NCI-H2107 treated with DMSO at 0.1 percent for 48 hours (cell line): ENCODE measurements at regions not wholly inside any gene's neighbourhood (a gene's known extent, or its start where the extent isn't known, plus 50 kb on each side); places are given as distances from the start of the nearest gene placed in this dataset.

Experiments
- DNase-seq: peaks from one replicate; lab custom pipeline; 2025; ENCODE audit not compliant: unreplicated experiment; lab: John Stamatoyannopoulos, UW

DNA sequence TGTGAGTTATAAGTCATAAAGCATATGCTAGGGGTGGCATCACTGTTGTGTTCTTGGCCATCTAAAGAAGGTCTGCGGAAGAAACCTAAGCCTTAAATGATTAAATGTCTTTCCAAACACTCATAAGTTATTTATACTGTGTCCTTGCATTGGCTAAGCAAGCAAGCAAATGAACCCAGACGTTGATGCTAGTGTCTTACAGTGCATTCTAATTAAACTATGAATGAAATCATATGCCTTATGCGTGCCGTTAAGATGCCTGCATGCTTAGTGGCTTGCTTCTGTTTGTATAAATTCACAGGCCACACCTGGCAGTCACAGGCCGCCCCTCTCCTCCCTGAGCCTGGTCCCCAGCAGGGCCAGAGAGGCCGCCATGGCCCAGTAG is 49.9 kb downstream of the RIN2 start:
- no peak for DNase-seq

DNA sequence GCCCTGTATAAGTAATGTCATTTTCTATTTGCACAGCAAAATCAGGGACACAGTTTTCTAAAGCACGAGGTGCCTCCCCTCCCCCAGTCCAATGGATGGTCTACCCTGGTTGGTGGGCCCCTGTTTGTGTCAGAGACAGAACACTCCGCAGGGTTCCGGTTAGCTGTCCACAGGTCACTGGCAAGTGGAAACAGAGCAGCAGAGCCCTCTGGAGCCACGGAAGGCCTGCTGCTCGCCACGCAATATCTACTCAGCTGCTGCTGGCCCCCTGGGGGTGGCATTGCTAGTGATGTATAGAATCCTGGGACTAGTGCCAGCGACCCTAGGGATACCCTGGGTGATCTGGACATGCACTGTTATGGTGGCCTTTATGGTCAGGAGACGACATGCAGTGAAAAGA is 50.4 kb downstream of the RIN2 start:
- DNase-seq = no peak

DNA sequence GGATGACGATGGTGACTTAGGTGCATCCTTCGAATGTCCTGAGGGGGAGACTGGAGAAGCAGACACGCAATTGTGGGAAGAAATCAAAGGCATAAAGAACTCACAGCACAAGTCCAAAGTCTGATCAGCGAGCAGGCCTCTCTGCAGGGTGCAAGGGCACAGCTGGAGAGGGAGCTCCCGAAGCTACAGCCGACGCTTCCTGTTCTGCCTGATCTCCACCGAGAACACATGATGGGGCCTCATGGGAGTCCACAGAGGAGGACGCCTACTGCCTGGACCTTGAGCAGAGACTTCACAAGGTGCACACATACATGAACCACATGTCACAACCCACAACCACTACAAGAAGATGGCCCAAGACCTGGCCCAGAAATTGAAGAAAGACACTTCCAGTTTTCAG is 51.4 kb downstream of the RIN2 start:
- DNase-seq = no peak

DNA sequence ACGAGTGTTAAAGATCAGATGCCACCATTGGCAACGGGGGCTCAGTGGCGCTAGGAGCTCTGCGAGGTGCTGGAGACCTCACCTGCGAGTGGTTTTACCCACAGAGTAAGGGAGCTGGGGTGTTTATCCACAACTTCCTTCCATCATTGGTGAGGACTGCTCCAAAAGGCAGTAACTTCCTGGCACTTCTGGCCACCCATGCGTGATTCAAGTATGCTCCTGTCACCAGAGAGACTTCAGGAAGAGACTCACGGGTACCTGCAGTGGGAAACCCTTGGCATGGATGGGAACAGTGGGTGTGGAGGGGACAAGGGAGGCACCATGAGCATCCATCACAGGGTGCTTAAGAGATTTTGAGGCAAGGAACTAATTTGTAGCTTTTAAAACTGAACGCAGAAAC is 53.2 kb downstream of the RIN2 start:
- DNase-seq = no peak

DNA sequence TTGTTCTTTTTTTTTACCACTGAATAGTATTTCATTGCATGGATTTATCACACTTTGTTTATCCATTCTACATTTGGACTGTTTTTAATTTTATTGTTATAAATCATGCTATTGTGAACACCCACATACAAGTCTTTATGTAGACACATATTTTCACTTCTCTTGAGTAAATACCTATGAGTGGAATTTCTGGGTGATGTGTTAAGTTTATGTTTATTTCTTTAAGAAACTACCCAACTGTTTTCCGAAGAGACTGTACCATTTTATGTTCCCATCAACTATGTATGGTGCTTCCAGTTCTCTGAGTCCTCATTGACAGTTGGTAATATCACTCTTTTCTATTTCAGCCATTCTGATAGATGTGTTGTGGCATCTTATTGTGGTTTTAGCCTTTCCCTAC is 54.0 kb downstream of the RIN2 start:
- no peak for DNase-seq

DNA sequence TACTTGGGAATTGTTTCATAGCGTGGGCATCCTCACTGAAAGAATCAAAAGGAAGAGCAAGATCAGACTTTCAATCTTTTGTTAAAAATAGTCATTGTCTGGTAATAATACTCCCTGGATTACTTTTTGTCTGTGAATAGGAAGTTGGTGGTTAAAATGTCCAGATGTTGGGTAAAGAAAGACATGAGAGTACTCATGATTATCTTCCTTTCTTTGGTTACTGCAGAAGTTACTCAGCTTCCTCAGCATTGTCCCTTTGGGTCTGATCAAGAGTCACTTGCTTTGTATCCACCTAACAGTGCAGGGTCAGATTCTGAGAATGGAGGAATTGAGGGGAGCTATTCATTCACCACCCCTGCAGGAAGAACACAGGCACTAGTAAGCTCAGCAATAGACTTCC is 54.6 kb downstream of the RIN2 start:
- no peak for DNase-seq

DNA sequence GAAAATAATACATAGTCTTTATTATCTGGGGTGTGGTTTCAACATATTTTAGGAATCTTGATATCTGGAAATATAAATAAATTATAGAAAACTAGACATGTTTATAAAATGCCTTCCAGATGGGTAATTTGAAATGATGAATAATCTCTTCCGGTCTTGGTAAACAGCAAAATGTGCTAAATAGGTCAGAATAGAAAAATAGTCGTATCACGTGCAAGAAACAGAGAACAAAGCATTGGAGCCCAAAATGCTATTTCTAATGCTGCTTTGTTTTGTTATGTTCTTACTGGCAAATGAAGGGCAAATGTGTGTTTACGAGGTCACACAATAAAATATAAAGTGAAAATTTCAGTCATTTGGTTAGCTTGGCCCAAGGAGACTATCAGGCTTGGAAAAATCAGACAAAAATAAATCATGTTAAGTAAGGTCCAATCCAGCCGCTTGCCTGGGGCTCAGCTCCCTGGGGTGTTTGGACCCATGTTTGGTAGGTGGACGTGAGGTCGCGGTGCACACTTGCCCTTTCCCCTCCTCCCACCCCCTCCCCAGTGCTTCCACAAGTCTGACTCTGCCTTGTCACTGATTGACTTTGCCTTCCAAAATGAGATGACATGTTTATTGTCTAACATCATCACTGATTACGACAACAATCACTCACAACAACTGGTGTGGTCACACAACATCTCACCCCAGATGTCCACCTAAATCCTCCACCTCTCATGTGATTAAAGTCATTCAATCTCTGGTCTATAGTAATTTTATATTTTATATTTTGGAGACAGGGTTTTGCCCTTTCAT is 56.0 kb downstream of the RIN2 start:
- DNase-seq = no peak

DNA sequence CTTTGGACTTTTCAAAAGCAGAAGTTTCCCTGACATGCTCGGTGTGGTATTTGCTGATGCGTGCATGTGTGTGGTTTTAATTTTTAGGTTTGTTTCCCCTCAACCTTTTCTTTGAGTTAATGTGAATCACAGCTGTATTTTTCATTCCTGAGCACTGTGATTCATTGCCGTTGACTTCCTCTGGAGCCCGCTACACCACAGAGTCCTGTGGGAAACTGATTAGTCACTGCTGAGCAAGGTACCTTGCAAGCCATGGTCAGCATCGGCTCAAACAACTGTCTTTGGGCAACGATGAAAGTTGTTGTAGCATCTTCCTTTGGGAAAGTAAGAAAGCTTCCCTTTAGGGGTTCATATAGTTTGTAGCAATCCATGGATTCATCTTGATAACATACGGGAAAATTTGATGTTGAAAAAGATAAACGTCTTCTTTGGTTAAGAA is 57.5 kb downstream of the RIN2 start:
- DNase-seq = no peak

DNA sequence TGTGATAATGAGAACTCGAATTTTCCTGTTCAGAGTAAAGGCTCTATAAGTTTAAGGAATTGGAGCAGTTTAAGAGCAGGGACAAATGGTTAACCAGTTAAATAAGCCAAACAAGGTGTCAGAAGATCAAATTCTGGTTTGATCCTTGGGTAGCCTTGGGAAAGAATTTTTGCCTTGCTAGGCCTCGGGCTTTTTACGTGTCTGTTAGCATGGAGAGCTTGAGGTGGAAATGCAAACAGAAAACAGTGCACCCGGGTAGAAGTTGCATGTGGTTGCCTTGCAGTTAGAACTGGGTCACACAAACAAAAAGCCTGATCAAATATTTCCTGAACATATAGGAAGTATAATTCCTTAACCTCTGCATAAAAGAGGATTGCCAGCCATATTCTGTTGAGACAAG is 58.3 kb downstream of the RIN2 start:
- no peak for DNase-seq

DNA sequence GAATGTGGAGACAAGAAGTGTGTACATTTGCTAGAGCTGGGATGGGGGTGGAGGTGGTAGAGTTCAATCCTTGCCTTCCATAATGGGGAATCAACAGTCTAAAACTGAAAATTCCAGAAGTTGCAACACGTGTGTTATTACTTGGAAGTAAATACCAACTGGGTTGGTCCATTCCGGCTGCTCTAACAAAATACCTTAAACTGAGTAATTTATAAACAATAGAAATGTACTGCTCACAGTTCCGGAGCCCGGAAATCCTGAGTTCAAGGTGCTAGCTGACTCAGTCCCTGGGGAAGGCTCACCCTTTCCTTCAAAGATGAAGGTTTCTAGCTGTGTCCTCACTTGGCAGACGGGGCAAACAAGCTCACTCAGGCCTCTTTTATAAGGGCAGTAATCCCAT is 59.0 kb downstream of the RIN2 start:
- no peak for DNase-seq

DNA sequence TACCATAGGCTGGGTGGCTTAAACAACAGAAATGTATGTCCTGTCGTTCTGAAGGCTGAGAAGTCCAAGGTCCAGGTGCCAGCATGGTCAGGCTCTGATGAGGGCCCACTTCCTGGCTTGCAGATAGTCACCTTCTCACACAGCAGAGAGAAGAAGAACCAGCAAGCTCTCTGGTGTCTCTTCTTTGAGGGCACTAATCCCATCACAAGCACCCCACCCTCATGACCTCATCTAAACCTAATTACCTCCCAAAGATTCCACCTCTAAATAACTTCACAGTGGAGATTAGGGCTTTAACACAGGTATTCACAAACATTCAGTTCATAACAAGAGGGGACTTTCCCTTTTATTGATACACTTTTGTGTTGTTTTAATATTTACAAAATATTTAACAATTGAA is 61.1 kb downstream of the RIN2 start:
- DNase-seq = no peak

DNA sequence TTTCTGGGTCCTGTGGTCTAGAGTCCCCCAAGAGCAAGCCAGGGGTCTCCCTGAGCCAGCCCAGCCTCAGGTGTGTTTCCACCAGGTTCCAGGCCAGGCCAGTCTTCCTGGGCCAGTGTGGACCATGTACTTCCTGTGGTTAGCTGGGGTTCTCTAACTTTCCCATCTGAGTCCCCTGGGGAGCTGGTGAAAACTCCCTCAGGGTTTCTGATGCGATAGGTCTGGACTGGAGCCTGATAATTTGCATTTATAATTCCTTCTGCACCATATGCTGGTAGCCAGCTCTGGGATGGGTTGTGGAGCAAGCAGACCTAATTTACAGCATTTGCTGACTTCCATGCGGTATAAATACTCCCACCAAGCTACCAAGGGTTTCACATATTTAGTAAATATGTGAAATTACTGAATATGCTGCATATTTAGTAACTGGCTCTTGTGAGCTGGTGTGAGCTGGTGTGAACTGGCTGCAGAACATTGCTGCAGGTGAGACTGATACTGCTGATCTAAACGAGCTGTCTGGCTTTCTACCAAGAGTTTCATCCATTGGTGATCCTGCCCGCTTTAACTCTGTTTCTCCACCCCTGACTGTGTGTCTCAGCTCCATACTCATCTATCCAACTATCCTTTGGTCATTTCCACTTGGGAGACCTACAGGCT is 62.6 kb downstream of the RIN2 start:
- no peak for DNase-seq

DNA sequence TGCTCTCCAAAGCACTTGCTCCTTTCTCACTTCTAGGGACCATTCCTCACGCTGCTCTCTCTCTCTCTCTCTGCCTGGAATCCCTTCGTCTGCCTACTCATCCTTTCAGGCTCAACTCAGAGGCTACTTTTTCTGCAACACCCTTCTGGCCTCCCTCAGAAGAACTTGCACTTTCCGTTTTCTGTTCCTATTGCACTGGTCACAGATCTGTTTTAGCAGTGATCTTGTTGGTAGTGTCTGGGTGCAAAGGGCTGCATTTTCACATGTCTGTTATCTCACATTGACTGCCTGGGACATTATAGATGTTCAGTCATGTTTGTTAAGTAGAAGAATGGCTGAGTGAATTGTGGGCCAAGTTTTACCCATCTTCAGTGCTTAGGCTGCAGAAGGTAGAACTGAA is 63.5 kb downstream of the RIN2 start:
- no peak for DNase-seq

DNA sequence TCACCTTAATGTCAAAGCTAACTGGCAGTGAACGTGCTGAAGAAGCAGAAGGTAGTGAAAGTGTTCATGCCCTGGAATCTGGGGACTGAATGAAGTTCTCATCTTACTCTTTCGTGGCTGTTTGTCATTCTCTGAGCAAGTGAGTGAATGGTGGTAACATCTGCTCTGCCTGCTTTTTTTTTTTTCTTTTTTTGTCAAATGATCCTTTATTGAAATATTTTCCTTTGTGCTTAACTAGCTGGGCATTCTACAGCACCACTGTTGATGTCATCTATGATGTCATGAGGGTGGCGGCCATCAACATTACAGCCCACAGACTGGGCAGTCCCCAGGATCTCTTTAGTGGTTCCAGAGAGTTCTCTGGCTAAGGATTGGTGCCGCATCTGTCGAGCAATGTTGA is 65.2 kb downstream of the RIN2 start:
- DNase-seq = no peak

DNA sequence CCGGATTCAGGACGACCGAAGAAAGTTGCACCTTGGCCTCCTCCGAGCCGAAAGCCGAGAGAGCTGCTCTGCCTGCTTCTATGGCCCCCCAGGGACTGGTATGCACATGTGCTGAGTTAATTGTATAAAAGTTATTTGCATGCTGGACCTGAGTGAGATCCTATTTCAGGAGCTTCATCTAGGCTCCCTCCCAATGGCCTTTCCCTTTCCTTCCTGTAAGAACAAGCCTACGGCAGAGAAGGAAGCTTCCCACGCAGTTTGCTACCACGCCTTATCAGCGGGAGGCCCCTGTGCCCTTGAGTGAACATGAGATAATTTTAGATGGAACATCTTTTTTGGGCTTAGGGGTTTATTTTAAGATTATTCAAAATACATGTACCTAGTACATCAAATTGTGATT is 65.9 kb downstream of the RIN2 start:
- no peak for DNase-seq

DNA sequence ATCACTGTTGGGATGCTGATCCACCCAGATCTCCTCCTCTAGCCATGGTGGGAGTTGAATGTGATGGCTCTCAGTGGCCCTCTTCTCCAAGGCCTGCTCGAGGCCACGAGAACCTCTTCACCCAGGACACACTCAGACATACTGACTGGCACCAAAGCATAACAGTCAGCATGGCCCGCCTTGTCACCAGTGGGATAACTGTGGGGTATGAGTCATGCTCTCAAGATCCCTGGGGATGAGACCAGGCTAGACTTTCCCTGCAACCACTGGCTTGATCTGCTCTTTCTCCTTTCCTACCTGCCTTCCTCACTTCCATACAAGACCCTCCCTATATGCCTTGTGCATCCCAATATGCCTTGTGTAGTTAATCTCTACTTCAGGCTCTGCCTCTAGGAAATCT is 66.8 kb downstream of the RIN2 start:
- no peak for DNase-seq

DNA sequence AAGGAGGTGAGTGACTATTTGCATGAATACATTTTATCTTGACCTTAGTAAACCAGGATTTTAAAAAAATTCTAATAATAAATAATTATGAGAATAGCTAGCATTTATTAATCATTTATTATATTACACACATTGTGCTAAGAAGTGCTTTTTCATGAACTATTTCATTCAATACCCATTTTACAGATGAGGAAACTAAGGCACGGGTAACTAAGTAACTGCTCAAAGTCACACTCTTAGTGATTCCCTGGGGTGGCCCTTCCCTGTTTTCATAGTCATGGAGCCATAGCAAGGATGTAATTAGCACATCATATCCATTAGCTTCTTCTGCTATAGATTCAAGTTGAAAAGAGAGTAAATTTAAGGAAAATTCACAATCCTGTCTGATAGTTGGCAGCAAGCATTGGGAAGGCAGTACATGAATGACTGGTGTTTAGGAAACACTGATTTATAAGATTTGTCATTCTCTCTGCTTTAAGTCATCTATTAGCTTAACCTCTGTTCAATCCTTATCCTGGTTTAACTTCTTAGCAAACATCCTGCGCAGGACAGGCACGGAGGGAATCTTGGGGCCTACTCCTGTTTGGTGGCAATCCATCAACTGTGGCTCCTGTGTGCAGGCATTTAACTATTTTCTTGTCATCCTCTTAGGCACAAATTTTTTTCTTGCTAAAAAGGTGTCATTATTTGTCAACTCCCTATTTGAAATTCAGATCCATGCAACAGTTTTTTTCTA is 68.3 kb downstream of the RIN2 start:
- DNase-seq = no peak

DNA sequence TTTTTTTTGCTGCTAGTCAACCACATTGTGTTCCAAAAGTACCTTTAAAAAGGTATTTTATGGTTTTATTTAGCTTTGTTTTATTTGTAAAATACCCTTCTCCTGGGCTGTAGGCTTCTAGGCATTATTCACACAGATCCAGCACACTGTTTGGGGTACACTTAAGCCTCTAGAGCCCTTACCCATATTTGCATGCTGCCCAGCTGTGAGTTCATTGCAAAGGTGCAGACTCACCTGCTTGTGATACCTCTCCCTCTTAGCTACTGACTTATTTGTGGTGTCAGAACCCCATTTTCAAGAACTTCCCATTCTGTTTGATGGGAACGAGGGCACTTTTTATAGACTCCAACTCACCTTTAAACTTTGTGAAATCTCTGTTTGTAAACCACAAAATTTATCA is 69.8 kb downstream of the RIN2 start:
- DNase-seq = no peak

DNA sequence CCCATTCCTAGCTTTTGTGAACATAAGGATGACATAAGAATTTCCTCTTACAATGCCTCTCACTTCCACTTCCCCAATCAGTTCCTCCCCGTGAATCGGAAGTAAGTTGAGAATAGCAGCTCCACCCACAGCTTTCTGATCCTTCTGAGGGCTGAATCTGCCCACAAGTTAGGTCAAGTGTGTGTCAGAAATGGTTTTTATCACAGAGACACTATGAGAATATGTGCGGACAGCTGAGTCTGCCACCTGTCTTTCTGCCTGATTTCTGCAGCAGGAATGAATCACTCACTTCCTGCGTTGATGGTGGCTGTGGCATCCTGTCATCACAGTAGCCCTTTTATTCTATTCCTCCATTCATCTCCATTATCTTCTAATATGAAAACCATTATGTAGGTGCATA is 70.2 kb downstream of the RIN2 start:
- no peak for DNase-seq

DNA sequence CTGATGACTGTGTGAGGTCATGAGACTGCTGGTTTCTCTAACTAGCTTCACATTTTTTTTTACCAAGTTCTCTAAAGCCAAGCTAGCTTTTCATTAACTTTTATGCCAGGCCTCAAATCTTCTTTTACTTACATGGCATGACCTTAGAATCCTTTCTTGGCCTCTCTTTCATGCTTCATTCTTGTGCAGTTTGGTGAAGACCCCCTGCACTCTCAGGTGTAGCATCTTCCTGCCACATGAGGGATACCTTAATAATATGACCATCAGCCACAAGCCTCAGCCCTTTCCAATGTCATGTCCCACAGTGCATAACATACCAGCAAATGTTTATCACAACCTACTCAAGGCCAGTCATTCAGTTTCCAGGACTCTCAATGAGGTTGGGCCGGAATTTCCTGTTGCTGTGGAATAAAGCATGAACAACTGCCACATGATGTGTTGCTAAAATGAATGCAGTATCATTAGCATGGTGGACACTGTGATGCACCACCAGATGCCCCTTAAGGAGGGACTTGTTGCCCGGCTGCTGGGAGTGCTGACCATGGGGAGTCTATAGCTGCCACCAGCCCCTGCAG is 72.2 kb downstream of the RIN2 start:
- DNase-seq = no peak

DNA sequence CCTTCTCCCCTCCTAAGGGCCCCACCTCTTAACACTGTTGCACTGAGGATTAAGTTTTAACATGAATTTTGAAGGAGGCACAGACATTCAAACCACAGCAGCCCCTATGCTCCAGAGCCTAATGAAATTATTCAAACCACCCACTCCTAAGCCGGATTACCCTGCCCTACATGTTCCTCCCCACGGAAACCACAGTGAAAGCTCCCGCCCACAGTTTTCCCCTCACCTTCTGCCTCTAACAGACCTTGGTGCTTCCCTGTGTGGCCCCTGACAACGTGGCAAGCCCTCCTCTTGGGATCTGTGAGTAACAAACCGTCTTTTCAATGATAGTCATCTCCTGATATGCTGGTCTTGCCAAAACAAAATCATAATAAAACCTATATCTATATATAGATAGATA is 74.8 kb downstream of the RIN2 start:
- DNase-seq = no peak

DNA sequence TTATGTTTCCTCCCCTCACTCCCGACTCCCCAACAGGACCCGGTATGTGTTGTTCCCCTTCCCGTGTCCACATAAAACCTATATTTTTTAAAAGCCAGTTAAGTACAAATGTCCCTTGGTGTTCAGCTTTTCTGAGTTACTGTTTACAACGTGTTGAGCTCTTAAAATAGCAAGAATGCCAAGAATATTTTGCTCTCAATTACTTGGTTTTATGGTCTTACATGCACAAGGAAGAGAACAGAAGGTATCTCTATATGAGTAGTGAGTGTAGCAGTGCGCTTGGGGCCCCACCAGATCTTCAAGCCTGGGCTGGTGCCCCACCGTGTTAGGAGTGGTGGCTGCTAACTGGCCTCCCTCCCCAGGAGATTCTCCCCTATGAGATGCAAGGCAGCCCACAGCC is 75.3 kb downstream of the RIN2 start:
- no peak for DNase-seq
